CD4-positive, alpha-beta memory T cell (primary cell): ENCODE measurements at regions not wholly inside any gene's neighbourhood (a gene's known extent, or its start where the extent isn't known, plus 50 kb on each side); places are given as distances from the start of the nearest gene placed in this dataset.

Source experiments
- CTCF ChIA-PET: fragments of 350-600 bp; sonication (Branson Sonifier 250); formaldehyde crosslinking; loops from one replicate; lab custom pipeline; 2021; ENCODE audit warnings: inconsistent platforms; ENCODE audit not compliant: partially characterized antibody; lab: Charles Lee
- POLR2A ChIA-PET: fragments of 350-600 bp; sonication (Branson Sonifier 250); formaldehyde crosslinking; loops from one replicate; lab custom pipeline; 2021; ENCODE audit not compliant: partially characterized antibody; lab: Charles Lee
- DNase-seq, 5 donors: peaks; one replicate each; pipeline versions ENCODE4 v3.0.0 to v3.0.0-alpha.2; 2020 to 2022; ENCODE audit warnings: mixed read lengths in 1 of 5
- H3K27ac ChIP-seq: one replicate; pipeline ENCODE4 v1.7.0; 2013; ENCODE audit warnings: low read depth, low read length
- H3K27me3 ChIP-seq: 2 replicates; pipeline ENCODE4 v1.7.0; 2013; ENCODE audit warnings: mild to moderate bottlenecking, low read length, moderate library complexity; ENCODE audit not compliant: insufficient read depth
- H3K36me3 ChIP-seq: 2 replicates; pipeline ENCODE4 v1.7.0; 2013; ENCODE audit warnings: mild to moderate bottlenecking, low read length, moderate library complexity; ENCODE audit not compliant: insufficient read depth
- H3K4me1 ChIP-seq: 2 replicates; pipeline ENCODE4 v1.7.0; 2013; ENCODE audit warnings: mild to moderate bottlenecking, low read length, moderate library complexity; ENCODE audit not compliant: insufficient read depth
- H3K4me3 ChIP-seq, 2 donors: one replicate each; pipeline ENCODE4 v1.7.0; 2013; ENCODE audit warnings: low read length in 2 of 2, mild to moderate bottlenecking in 1 of 2
- H3K9me3 ChIP-seq, 2 donors: one replicate each; pipeline ENCODE4 v1.7.0; 2013; ENCODE audit warnings: low read length in 2 of 2, control low read depth in 1 of 2; ENCODE audit not compliant: control insufficient read depth in 1 of 2
- H3K27ac Mint-ChIP-seq, 7 donors: one replicate each; pipeline ENCODE4 v1.8.0; 2020 to 2021; ENCODE audit warnings: mixed read lengths in 7 of 7, mild to moderate bottlenecking in 6 of 7, inconsistent platforms in 3 of 7, moderate library complexity in 3 of 7
- H3K27me3 Mint-ChIP-seq, 2 donors: one replicate each; pipeline ENCODE4 v1.8.0; 2020 to 2021; ENCODE audit warnings: mixed read lengths in 2 of 2
- H3K36me3 Mint-ChIP-seq, 2 donors: one replicate each; pipeline ENCODE4 v1.8.0; 2020 to 2021; ENCODE audit warnings: mixed read lengths in 2 of 2, inconsistent platforms in 1 of 2, mild to moderate bottlenecking in 1 of 2
- H3K4me1 Mint-ChIP-seq, 4 donors: one replicate each; pipeline ENCODE4 v1.8.0; 2020 to 2021; ENCODE audit warnings: mixed read lengths in 4 of 4, mild to moderate bottlenecking in 1 of 4
- H3K4me3 Mint-ChIP-seq, 8 donors: one replicate each; pipeline ENCODE4 v1.8.0; 2020 to 2021; ENCODE audit warnings: mixed read lengths in 8 of 8, mild to moderate bottlenecking in 7 of 8, moderate library complexity in 6 of 8, inconsistent platforms in 3 of 8
- H3K9me3 Mint-ChIP-seq, 8 donors: one replicate each; pipeline ENCODE4 v1.8.0; 2020 to 2021; ENCODE audit warnings: mixed read lengths in 8 of 8, mild to moderate bottlenecking in 5 of 8, inconsistent platforms in 3 of 8, moderate library complexity in 1 of 8
- intact Hi-C: fragments of 100-400 bp; cut with micrococcal nuclease; formaldehyde crosslinking; loops from one replicate; pipeline ENCODE4 v1.15.1; 2023

DNA sequence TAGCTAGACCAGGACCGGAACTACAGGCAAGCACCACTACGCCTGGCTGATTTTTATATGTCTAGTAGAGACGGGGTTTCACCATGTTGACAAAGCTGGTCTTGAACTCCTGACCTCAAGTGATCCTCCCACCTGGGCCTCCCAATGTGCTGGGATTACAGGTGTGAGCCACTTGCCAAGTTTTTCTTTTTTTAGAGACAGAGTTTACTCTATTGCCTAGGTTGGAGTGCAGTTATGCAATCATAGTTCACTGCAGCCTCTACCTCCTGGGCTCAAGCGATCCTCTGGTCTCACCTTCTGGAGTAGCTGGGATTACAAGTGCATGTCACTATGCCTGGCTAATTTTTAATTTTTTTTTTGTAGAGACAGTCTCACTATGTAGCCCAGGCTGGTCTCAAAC is 201.5 kb upstream of the TBX3 start:
- Mint-ChIP-seq H3K4me3 (no peak overlapping the region), H3K36me3 (no peaks in the 10 kb centered on the region), H3K27me3 (no peaks in the 10 kb centered on the region), H3K4me1 (no peaks in the 10 kb centered on the region), H3K27ac (no peak overlapping the region), H3K9me3 (peaks cover 0 to 10% (median 3%) of the 10 kb centered on the region in 8 donors)
- no peaks in the 10 kb centered on the region for H3K27me3 ChIP-seq
- H3K9me3 ChIP-seq: no peaks in the 10 kb centered on the region
- H3K36me3 ChIP-seq: no peaks in the 10 kb centered on the region
- no peak for DNase-seq
- POLR2A ChIA-PET: no interaction called here
- H3K27ac ChIP-seq: no peak overlapping the region
- intact Hi-C loops: no loop called here
- H3K4me1 ChIP-seq: no peaks in the 10 kb centered on the region
- no peak overlapping the region for H3K4me3 ChIP-seq
- CTCF ChIA-PET: interaction anchor here (1.3 kb wide), 1 partner anchor 8 kb away, joined by 3 read pairs; no protein-coding TSS in a partner anchor

GRCh38 chr12:114884575-114884974 is 200.6 kb upstream of the TBX3 start:
- intact Hi-C loops: no loop called here
- no peak for DNase-seq
- CTCF ChIA-PET: no interaction called here
- H3K9me3 Mint-ChIP-seq: peaks cover 0 to 10% (median 3%) of the 10 kb centered on the region in 8 donors
- POLR2A ChIA-PET: no interaction called here
- no peak overlapping the region for H3K27ac Mint-ChIP-seq
- Histone ChIP-seq H3K27ac (no peak overlapping the region), H3K36me3 (no peaks in the 10 kb centered on the region), H3K27me3 (no peaks in the 10 kb centered on the region), H3K4me1 (no peaks in the 10 kb centered on the region), H3K9me3 (no peaks in the 10 kb centered on the region), H3K4me3 (no peak overlapping the region)
- no peaks in the 10 kb centered on the region for H3K36me3 Mint-ChIP-seq
- H3K4me1 Mint-ChIP-seq: no peaks in the 10 kb centered on the region
- H3K4me3 Mint-ChIP-seq: no peak overlapping the region
- no peaks in the 10 kb centered on the region for H3K27me3 Mint-ChIP-seq

- Mint-ChIP-seq H3K4me1 (no peaks in the 10 kb centered on the region), H3K27me3 (no peaks in the 10 kb centered on the region), H3K27ac (no peak overlapping the region), H3K9me3 (peaks cover 0 to 12% (median 2%) of the 10 kb centered on the region in 8 donors), H3K36me3 (no peaks in the 10 kb centered on the region), H3K4me3 (no peak overlapping the region)
- H3K27me3 ChIP-seq: no peaks in the 10 kb centered on the region
- ChIA-PET CTCF (no interaction called here), POLR2A (no interaction called here)
- no peak overlapping the region for H3K4me3 ChIP-seq
- no peaks in the 10 kb centered on the region for H3K36me3 ChIP-seq
- no peaks in the 10 kb centered on the region for H3K9me3 ChIP-seq
- H3K27ac ChIP-seq: no peak overlapping the region
- DNase-seq: no peak
- intact Hi-C loops: no loop called here
- H3K4me1 ChIP-seq: no peaks in the 10 kb centered on the region
Observed at GRCh38 chr12:114882083-114882482, 198.1 kb upstream of the TBX3 start.

DNA sequence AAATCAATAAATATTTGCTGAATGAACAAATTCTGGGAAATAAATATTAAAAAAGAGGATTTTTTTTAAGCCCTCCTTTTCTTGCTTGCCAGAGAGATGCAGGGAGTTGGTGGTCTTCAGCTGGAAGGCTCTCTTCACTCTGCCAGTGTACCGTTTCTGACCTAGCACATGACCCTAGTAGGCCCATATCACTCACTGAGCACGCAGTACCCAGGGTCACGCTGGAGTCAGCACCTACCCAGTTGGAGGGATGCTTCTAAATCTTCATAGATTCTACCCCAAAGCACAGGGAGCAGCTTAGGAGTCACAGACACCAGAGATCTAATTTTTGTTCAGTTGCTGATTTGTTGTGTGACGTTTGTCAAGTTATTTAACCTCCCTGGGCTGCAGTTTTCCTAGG is 195.4 kb upstream of the TBX3 start:
- Histone ChIP-seq H3K4me3 (no peak overlapping the region), H3K9me3 (no peaks in the 10 kb centered on the region), H3K36me3 (no peaks in the 10 kb centered on the region), H3K4me1 (no peaks in the 10 kb centered on the region), H3K27me3 (no peaks in the 10 kb centered on the region), H3K27ac (no peak overlapping the region)
- intact Hi-C loops: no loop called here
- CTCF ChIA-PET: no interaction called here
- DNase-seq: no peak
- H3K4me3 Mint-ChIP-seq: no peak overlapping the region
- no peak overlapping the region for H3K27ac Mint-ChIP-seq
- H3K4me1 Mint-ChIP-seq: no peaks in the 10 kb centered on the region
- H3K27me3 Mint-ChIP-seq: no peaks in the 10 kb centered on the region
- peaks cover 0 to 12% (median 4%) of the 10 kb centered on the region in 8 donors for H3K9me3 Mint-ChIP-seq
- POLR2A ChIA-PET: no interaction called here
- no peaks in the 10 kb centered on the region for H3K36me3 Mint-ChIP-seq

- DNase-seq: no peak
- Histone ChIP-seq H3K4me3 (no peak overlapping the region), H3K27ac (no peak overlapping the region), H3K27me3 (no peaks in the 10 kb centered on the region), H3K9me3 (no peaks in the 10 kb centered on the region), H3K4me1 (no peaks in the 10 kb centered on the region), H3K36me3 (no peaks in the 10 kb centered on the region)
- no peaks in the 10 kb centered on the region for H3K36me3 Mint-ChIP-seq
- ChIA-PET CTCF (no interaction called here), POLR2A (no interaction called here)
- no peaks in the 10 kb centered on the region for H3K4me1 Mint-ChIP-seq
- intact Hi-C loops: no loop called here
- no peaks in the 10 kb centered on the region for H3K27me3 Mint-ChIP-seq
- H3K27ac Mint-ChIP-seq: no peak overlapping the region
- no peak overlapping the region for H3K4me3 Mint-ChIP-seq
- peaks cover 0 to 12% (median 4%) of the 10 kb centered on the region in 8 donors for H3K9me3 Mint-ChIP-seq
Observed at GRCh38 chr12:114878781-114879180, 194.8 kb upstream of the TBX3 start.

- Mint-ChIP-seq H3K9me3 (peaks cover 0 to 5% (median 3%) of the 10 kb centered on the region in 8 donors), H3K27ac (no peak overlapping the region), H3K4me1 (no peaks in the 10 kb centered on the region), H3K27me3 (no peaks in the 10 kb centered on the region), H3K36me3 (no peaks in the 10 kb centered on the region), H3K4me3 (no peak overlapping the region)
- Histone ChIP-seq H3K9me3 (no peaks in the 10 kb centered on the region), H3K27ac (no peak overlapping the region), H3K4me3 (no peak overlapping the region), H3K36me3 (no peaks in the 10 kb centered on the region), H3K27me3 (no peaks in the 10 kb centered on the region), H3K4me1 (no peaks in the 10 kb centered on the region)
- ChIA-PET CTCF (interaction anchor here (1.3 kb wide), 1 partner anchor 9 kb away, joined by 3 read pairs; no protein-coding TSS in a partner anchor), POLR2A (no interaction called here)
- no peak for DNase-seq
- intact Hi-C loops: no loop called here
Observed at GRCh38 chr12:114876968-114877680, 193.1 kb upstream of the TBX3 start.

GRCh38 chr12:114875313-114875712 is 191.3 kb upstream of the TBX3 start:
- POLR2A ChIA-PET: no interaction called here
- Mint-ChIP-seq H3K27me3 (no peaks in the 10 kb centered on the region), H3K4me3 (no peak overlapping the region), H3K9me3 (peaks cover 0 to 4% (median 2%) of the 10 kb centered on the region in 8 donors), H3K4me1 (no peaks in the 10 kb centered on the region), H3K36me3 (no peaks in the 10 kb centered on the region), H3K27ac (no peak overlapping the region)
- Histone ChIP-seq H3K4me3 (no peak overlapping the region), H3K27me3 (no peaks in the 10 kb centered on the region), H3K9me3 (no peaks in the 10 kb centered on the region), H3K4me1 (no peaks in the 10 kb centered on the region), H3K36me3 (no peaks in the 10 kb centered on the region), H3K27ac (no peak overlapping the region)
- intact Hi-C loops: no loop called here
- CTCF ChIA-PET: no interaction called here
- no peak for DNase-seq
